Brain microvascular endothelial cell (primary cell): ENCODE measurements at regions not wholly inside any gene's neighbourhood (a gene's known extent, or its start where the extent isn't known, plus 50 kb on each side); places are given as distances from the start of the nearest gene placed in this dataset.

Experiments
- DNase-seq: peaks from one replicate; pipeline ENCODE4 v3.0.0-alpha.2; 2020
- H3K27ac ChIP-seq: fragments of 250-450 bp; sonication (Bioruptor Pico); 2 replicates; pipeline ENCODE4 v1.5.1; 2020; ENCODE audit warnings: mild to moderate bottlenecking, moderate library complexity
- H3K27me3 ChIP-seq: fragments of 250-450 bp; sonication (Bioruptor Pico); replicated peaks from 2 replicates; pipeline ENCODE4 v1.5.1; 2020; ENCODE audit warnings: mild to moderate bottlenecking
- H3K36me3 ChIP-seq: fragments of 250-450 bp; sonication (Bioruptor Pico); replicated peaks from 2 replicates; pipeline ENCODE4 v1.5.1; 2020; ENCODE audit warnings: mild to moderate bottlenecking
- H3K4me3 ChIP-seq: 2 replicates; pipeline ENCODE4 v1.5.1; 2011; ENCODE audit warnings: low read depth, mild to moderate bottlenecking, control low read depth, low read length, moderate library complexity
- in situ Hi-C: cut with HindIII; loops from 2 replicates; pipeline ENCODE4 v1.10.0; 2017; ENCODE audit warnings: low sequenced_read_pairs, low pct_ligation_motif_present
- TF ChIP-seq, protein P1 (sequence below): IDR thresholded peaks from 2 replicates; pipeline ENCODE4 v1.5.1; 2011; ENCODE audit warnings: low read depth, mild to moderate bottlenecking, moderate library complexity, low read length, control low read depth, inconsistent platforms; ENCODE audit errors: missing control alignments

- no peaks in the 10 kb centered on the region for H3K36me3 ChIP-seq
- in situ Hi-C loops: no loop called here
- no peak for DNase-seq
- H3K27ac ChIP-seq: no peak overlapping the region
- TF ChIP-seq, protein P1, sequence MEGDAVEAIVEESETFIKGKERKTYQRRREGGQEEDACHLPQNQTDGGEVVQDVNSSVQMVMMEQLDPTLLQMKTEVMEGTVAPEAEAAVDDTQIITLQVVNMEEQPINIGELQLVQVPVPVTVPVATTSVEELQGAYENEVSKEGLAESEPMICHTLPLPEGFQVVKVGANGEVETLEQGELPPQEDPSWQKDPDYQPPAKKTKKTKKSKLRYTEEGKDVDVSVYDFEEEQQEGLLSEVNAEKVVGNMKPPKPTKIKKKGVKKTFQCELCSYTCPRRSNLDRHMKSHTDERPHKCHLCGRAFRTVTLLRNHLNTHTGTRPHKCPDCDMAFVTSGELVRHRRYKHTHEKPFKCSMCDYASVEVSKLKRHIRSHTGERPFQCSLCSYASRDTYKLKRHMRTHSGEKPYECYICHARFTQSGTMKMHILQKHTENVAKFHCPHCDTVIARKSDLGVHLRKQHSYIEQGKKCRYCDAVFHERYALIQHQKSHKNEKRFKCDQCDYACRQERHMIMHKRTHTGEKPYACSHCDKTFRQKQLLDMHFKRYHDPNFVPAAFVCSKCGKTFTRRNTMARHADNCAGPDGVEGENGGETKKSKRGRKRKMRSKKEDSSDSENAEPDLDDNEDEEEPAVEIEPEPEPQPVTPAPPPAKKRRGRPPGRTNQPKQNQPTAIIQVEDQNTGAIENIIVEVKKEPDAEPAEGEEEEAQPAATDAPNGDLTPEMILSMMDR: no peak
- no peaks in the 10 kb centered on the region for H3K27me3 ChIP-seq
- no peak overlapping the region for H3K4me3 ChIP-seq
These were observed 118.3 kb downstream of the KCNF1 start for GRCh38 chr2:11030036-11030435.

GRCh38 chr2:11030909-11031308 lies 119.2 kb downstream of the KCNF1 start:
- Histone ChIP-seq H3K27ac (no peak overlapping the region), H3K4me3 (no peak overlapping the region), H3K27me3 (no peaks in the 10 kb centered on the region), H3K36me3 (no peaks in the 10 kb centered on the region)
- TF ChIP-seq, protein P1: no peak
- no peak for DNase-seq
- in situ Hi-C loops: no loop called here

DNA sequence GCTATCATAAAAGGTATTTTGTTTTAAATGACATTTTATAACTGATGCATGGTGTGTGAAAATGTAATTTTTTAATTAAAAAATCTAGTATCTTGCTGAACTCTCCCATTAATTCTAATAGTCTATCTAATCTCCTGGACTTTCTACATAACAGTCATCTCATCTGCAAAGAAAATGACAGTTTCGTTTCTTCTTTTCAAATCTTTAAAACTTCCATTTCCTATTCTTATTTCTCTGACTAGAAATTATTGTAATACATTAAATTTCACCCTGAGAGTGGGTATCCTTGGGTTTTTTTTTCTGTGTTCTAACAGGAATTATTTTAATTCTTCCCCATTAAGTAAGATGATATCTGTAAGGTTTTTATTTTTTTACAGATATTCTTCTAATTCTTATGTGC lies 120.1 kb downstream of the KCNF1 start:
- in situ Hi-C loops: no loop called here
- no peaks in the 10 kb centered on the region for H3K27me3 ChIP-seq
- TF ChIP-seq, protein P1: no peak
- no peak for DNase-seq
- no peak overlapping the region for H3K27ac ChIP-seq
- no peak overlapping the region for H3K4me3 ChIP-seq
- H3K36me3 ChIP-seq: no peaks in the 10 kb centered on the region

- H3K4me3 ChIP-seq: no peak overlapping the region
- TF ChIP-seq, protein P1: no peak
- no peak overlapping the region for H3K27ac ChIP-seq
- in situ Hi-C loops: no loop called here
- DNase-seq: no peak
- no peaks in the 10 kb centered on the region for H3K36me3 ChIP-seq
- no peaks in the 10 kb centered on the region for H3K27me3 ChIP-seq
These were observed 120.7 kb downstream of the KCNF1 start for GRCh38 chr2:11032396-11032795.

DNA sequence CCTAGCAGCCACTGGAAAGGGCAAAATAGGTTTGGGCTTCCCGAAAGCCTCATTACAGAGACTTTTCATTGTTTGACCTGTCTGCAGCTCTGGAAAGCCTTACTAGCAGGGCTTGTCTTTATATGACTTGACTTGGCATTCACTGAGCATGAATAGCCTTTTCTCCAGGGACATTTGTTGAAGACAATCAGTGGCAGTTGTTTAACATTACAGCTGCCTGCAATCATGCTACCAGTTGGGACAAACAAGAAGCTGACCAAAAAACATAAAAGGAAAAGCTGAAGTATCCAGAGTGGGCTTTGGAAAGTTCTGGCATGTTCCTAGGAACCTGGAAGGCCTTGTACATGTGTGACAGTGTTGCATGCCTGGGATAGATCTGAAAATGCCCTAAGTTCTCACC lies 121.4 kb downstream of the KCNF1 start:
- no peak overlapping the region for H3K4me3 ChIP-seq
- in situ Hi-C loops: no loop called here
- H3K36me3 ChIP-seq: no peaks in the 10 kb centered on the region
- TF ChIP-seq, protein P1: no peak
- H3K27me3 ChIP-seq: no peaks in the 10 kb centered on the region
- no peak overlapping the region for H3K27ac ChIP-seq
- DNase-seq: no peak

DNA sequence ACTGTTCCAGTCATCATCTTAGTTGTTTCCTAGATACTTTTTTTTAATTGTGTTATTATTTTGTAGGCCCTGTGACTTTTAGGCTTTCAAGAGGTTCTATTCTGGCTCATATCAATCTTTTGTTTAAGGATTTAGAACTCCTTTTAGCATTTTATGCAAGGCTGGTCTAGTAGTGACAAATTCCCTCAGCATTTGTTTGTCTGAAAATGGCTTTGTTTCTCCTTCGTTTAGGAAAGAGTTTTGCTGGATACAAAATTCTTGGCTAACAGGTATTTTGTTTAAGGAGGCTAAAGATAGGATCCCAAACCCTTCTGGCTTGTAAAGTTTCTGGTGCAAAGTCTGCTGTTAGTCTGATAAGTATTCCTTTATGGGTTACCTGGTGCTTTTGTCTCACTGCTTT lies 116.6 kb upstream of the SLC66A3 start:
- no peaks in the 10 kb centered on the region for H3K27me3 ChIP-seq
- DNase-seq: no peak
- no peaks in the 10 kb centered on the region for H3K36me3 ChIP-seq
- TF ChIP-seq, protein P1: no peak
- H3K27ac ChIP-seq: no peak overlapping the region
- H3K4me3 ChIP-seq: no peak overlapping the region
- in situ Hi-C loops: no loop called here
